Thymus (tissue), 11 donors: ENCODE measurements at regions not wholly inside any gene's neighbourhood (a gene's known extent, or its start where the extent isn't known, plus 50 kb on each side); places are given as distances from the start of the nearest gene placed in this dataset.

Experiments
- DNase-seq, 9 donors: peaks; one replicate each; pipeline ENCODE4 v3.0.0-alpha.2; 2013; ENCODE audit warnings: low spot score in 9 of 9, low read depth in 6 of 9, missing footprints in 1 of 9
- H3K27ac ChIP-seq, 2 donors: one replicate each; pipeline ENCODE4 v1.5.1; 2013; ENCODE audit warnings: control low read depth in 1 of 2, low read depth in 1 of 2, low read length in 1 of 2, mild to moderate bottlenecking in 1 of 2, moderate library complexity in 1 of 2
- H3K27me3 ChIP-seq, 2 donors: one replicate each; pipeline ENCODE4 v1.5.1; 2013; ENCODE audit warnings: low read length in 1 of 2; ENCODE audit not compliant: control insufficient read depth in 2 of 2, insufficient read depth in 1 of 2
- H3K36me3 ChIP-seq, 2 donors: one replicate each; pipeline ENCODE4 v1.5.1; 2013; ENCODE audit warnings: low read length in 1 of 2, mild to moderate bottlenecking in 1 of 2, moderate library complexity in 1 of 2; ENCODE audit not compliant: control insufficient read depth in 2 of 2, insufficient read depth in 2 of 2
- H3K4me1 ChIP-seq, 2 donors: one replicate each; pipeline ENCODE4 v1.5.1; 2013; ENCODE audit warnings: low read length in 2 of 2; ENCODE audit not compliant: control insufficient read depth in 2 of 2, insufficient read depth in 2 of 2
- H3K4me3 ChIP-seq, 2 donors: one replicate each; pipeline ENCODE4 v1.5.1; 2013; ENCODE audit warnings: low read length in 2 of 2, control low read depth in 1 of 2, mild to moderate bottlenecking in 1 of 2
- H3K9me3 ChIP-seq, 2 donors: one replicate each; pipeline ENCODE4 v1.5.1; 2013; ENCODE audit warnings: low read length in 1 of 2, mild to moderate bottlenecking in 1 of 2; ENCODE audit not compliant: control insufficient read depth in 2 of 2, insufficient read depth in 1 of 2
- WGBS: extraction: QIAGEN DNeasy Blood & Tissue Kit; methylation state at CpG from one replicate; pipeline ENCODE4 v1.1.7; 2013; 5-methylcytosine and 5-hydroxymethylcytosine counted together
- donor health status: healthy.

GRCh38 chr7:11243739-11244138 lies 270.1 kb downstream of the PHF14 start:
- Histone ChIP-seq H3K9me3 (no peaks in the 10 kb centered on the region), H3K4me3 (no peak overlapping the region), H3K27ac (no peak overlapping the region), H3K27me3 (no peaks in the 10 kb centered on the region), H3K4me1 (no peaks in the 10 kb centered on the region), H3K36me3 (no peaks in the 10 kb centered on the region)
- WGBS: 96% methylated on average over 3 of the region's 3 CpGs
- no peak for DNase-seq

DNA sequence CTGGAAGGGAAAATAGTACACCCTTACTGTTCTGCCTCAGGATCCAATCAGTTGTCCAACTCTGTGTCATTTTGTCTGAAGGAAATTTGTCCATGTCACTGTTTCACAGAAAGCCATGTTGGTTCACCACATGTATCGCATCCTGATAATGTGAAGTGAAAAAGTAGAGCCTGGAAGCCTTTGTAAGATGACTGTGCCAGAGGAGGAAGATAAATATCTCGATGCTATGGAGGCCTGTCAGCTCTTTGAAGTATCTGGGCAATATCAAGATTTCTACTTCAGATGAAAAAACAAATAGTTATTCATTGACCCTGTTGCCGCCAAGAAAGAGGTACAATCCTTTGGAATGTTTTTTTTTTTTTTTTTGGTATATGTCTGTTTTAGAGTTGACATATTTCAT lies 270.5 kb downstream of the PHF14 start:
- no peaks in the 10 kb centered on the region for H3K9me3 ChIP-seq
- H3K4me3 ChIP-seq: no peak overlapping the region
- H3K27ac ChIP-seq: no peak overlapping the region
- H3K36me3 ChIP-seq: no peaks in the 10 kb centered on the region
- no peaks in the 10 kb centered on the region for H3K27me3 ChIP-seq
- WGBS: 93% methylated on average over 3 of the region's 3 CpGs
- no peak for DNase-seq
- H3K4me1 ChIP-seq: no peaks in the 10 kb centered on the region

DNA sequence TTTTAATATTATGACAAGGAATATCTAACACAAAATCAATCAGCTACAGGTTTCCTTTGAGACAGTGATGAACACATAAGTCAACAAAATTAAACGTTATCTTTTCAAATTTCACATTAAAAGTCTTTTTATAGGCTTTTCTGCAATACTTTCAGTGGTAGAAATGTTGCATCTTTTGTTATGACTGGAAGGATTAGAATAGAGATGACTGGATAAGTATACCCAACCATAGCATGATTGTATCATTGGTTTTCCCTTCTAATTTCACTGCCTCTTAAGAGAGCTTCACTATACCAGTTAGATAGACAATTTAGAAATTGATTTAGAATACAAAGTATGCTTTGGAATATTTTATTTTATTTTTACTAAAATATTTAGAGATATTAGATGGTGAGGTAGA lies 273.9 kb downstream of the PHF14 start:
- no peak for DNase-seq
- Histone ChIP-seq H3K9me3 (no peaks in the 10 kb centered on the region), H3K4me1 (no peaks in the 10 kb centered on the region), H3K4me3 (no peak overlapping the region), H3K27me3 (no peaks in the 10 kb centered on the region), H3K36me3 (no peaks in the 10 kb centered on the region), H3K27ac (no peak overlapping the region)
- 78% methylated on average over 1 of the region's 1 CpG for WGBS

DNA sequence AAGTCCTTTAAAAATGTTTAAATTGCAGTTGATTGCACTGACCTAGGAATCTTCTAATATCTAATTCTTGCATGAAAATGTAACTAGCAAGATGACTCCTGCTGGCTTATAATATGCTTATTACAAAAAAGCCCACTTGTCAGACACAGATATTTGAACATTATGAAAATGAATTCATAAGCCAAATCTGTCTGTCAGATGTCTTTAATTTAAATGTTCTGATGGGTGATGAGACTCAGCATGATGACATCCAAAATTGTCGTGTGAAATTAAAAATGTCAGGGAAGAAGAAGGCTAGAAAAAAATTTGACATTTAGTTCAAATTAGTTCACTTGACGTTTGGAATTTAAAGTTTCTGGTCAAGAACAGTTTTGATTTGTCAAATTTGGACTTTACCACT lies 277.8 kb downstream of the PHF14 start:
- no peak for DNase-seq
- H3K4me3 ChIP-seq: no peak overlapping the region
- H3K27me3 ChIP-seq: no peaks in the 10 kb centered on the region
- no peaks in the 10 kb centered on the region for H3K9me3 ChIP-seq
- WGBS: 93% methylated on average over 2 of the region's 2 CpGs
- H3K27ac ChIP-seq: no peak overlapping the region
- H3K4me1 ChIP-seq: no peaks in the 10 kb centered on the region
- H3K36me3 ChIP-seq: no peaks in the 10 kb centered on the region

GRCh38 chr7:11252011-11252607 lies 278.4 kb downstream of the PHF14 start:
- Histone ChIP-seq H3K9me3 (no peaks in the 10 kb centered on the region), H3K4me1 (no peaks in the 10 kb centered on the region), H3K27ac (no peak overlapping the region), H3K36me3 (no peaks in the 10 kb centered on the region), H3K27me3 (no peaks in the 10 kb centered on the region), H3K4me3 (no peak overlapping the region)
- DNase-seq: no peak
- 98% methylated on average over 4 of the region's 4 CpGs for WGBS

DNA sequence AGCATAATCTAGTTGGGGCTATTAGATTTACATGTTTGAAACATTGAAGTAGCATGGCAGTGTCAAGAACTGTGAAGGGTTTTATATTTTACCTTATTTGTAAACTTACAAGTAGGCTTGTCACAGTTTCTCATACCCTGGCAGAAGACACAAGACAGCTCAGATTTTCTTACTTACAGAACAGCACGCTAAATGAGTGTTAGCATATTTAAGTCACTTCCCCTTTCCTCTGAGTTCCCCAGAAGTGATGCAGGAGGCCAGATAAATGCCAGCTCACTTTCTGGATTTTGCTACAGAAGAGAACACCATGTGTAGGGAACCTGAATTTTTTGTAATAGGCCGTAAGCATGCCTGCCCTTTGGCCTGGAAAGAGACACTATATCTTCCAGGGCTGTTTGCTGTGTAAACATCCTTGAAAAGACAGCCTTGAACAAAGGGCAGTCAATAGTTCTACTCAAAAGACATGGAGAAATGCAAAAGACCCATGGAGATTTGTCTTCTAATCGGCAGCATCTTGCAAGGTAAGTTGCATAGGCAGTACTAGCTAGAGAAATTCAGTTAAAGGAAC lies 279.1 kb downstream of the PHF14 start:
- Histone ChIP-seq H3K9me3 (no peaks in the 10 kb centered on the region), H3K4me1 (no peaks in the 10 kb centered on the region)
- no peak for DNase-seq

GRCh38 chr7:11256501-11256900 lies 282.8 kb downstream of the PHF14 start:
- Histone ChIP-seq H3K4me1 (no peaks in the 10 kb centered on the region), H3K27me3 (no peaks in the 10 kb centered on the region), H3K36me3 (no peaks in the 10 kb centered on the region), H3K4me3 (no peak overlapping the region), H3K27ac (no peak overlapping the region), H3K9me3 (no peaks in the 10 kb centered on the region)
- WGBS: 91% methylated on average over 4 of the region's 4 CpGs
- DNase-seq: no peak

More for the DNA sequence above, 279.1 kb downstream of the PHF14 start:
- no peak overlapping the region for H3K27ac ChIP-seq
- no peaks in the 10 kb centered on the region for H3K36me3 ChIP-seq
- no peak overlapping the region for H3K4me3 ChIP-seq
- H3K27me3 ChIP-seq: no peaks in the 10 kb centered on the region
- WGBS: 47% methylated on average over 3 of the region's 3 CpGs

- Histone ChIP-seq H3K27ac (no peak overlapping the region), H3K4me3 (no peak overlapping the region), H3K9me3 (no peaks in the 10 kb centered on the region), H3K4me1 (no peaks in the 10 kb centered on the region), H3K27me3 (no peaks in the 10 kb centered on the region), H3K36me3 (no peaks in the 10 kb centered on the region)
- no peak for DNase-seq
Measured at GRCh38 chr7:11261470-11261869, 287.8 kb downstream of the PHF14 start.

- Histone ChIP-seq H3K4me1 (no peaks in the 10 kb centered on the region), H3K9me3 (no peaks in the 10 kb centered on the region), H3K27ac (no peak overlapping the region), H3K36me3 (no peaks in the 10 kb centered on the region), H3K27me3 (no peaks in the 10 kb centered on the region), H3K4me3 (no peak overlapping the region)
- DNase-seq: no peak
- WGBS: 69% methylated on average over 2 of the region's 2 CpGs
Measured at GRCh38 chr7:11266101-11266500, 292.4 kb downstream of the PHF14 start.
